HL-60/S4 treated with phorbol 12-myristate 13-acetate at 8.2 ng/mL for 4 days and 3 days (cell line): ENCODE measurements at regions not wholly inside any gene's neighbourhood (a gene's known extent, or its start where the extent isn't known, plus 50 kb on each side); places are given as distances from the start of the nearest gene placed in this dataset.
"Not testable (repeated sequence)": the region's sequence is repeated elsewhere in the genome, so short reads cannot be mapped to it uniquely, and the experiment has no call there.

Experiments used
- in situ Hi-C: fragments of 300-500 bp; cut with MboI; formaldehyde crosslinking; loops from 2 replicates; pipeline ENCODE4 v1.15.0; 2022; ENCODE audit warnings: low sequenced_read_pairs

DNA sequence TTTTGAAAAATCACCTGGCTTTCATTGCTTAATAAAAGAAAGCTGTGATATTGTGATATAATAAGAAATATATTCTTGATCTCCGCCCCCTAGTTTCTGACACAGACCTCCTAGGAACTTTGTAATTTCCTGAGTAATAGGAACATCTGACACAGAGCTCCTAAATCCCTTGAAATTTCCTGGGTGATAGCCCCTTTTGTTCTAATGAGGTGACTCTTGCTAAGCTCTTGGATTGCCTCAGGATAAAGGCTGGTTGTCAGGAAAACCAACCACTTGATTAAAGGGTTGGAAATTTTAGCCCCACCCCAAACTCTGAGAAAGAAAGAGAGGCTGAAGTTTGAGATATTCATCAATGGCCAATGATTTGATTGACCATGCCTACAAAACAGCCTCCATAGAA is 326.4 kb upstream of the KIF2B start:
- in situ Hi-C loops = no loop called here

DNA sequence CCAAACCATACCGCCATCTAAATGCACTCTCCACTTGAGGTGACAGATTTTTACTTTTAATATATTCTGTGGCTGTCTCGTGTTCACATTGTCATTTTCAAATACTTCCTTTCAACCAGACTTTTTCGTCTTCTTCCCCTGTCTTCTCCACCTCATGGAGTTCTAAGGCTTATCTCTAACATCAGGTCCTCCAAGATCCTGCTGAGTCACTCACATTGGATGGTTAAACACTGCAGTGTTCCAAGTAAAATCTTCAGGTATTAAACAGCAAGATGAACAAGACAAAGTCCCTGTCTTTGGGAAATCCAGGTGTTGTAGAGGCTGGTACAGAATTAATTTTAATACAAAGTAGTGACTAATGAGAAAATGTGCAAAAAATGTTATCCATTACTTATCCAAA is 330.2 kb upstream of the KIF2B start:
- in situ Hi-C loops = no loop called here

DNA sequence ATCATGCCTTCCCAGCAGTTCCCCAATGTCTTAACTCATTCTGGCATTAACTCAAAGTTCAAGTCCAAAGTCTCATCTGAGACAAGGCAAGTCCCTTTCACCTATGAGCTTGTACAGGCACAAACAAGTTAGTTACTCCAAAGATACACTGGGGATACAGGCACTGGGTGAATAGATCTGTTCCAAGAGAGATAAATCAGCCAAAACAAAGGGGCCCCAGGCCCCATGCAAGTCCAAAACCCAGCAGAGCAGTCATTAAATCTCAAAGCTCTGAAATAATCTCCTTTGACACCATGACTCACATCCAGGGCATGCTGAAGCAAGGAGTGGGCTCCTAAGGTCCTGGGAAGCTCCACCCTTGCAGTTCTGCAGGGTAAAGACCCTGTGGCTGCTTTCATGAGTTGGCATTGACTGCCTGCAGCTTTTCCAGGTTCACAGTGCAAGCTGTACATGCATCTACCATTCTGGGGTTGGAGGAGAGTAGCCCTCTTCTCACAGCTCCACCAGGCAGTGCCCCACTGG is 332.2 kb upstream of the KIF2B start:
- in situ Hi-C loops = no loop called here

- in situ Hi-C loops = no loop called here
These were observed 339.0 kb upstream of the KIF2B start for GRCh38 chr17:53483704-53484103.

GRCh38 chr17:53475002-53475401 is 347.7 kb upstream of the KIF2B start:
- in situ Hi-C loops = no loop called here

DNA sequence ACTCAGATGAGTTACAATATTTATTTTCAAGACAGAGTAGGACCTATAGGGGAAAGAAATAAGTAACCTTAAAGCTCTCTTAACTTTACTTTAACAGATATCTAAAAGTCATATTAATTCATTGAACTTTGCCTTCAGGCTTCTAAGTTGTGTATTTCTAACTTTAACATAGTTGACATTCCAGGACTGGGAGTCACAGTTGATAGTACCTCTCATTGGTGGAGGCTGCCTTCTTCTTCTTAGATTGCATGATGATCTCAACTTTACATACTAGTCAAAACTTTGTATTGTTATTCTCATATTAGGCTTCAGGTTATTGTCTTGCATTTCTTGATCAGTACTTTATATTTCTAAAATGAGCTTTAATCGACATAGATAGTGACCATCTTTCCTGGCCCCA is 350.1 kb upstream of the KIF2B start:
- in situ Hi-C loops = no loop called here

GRCh38 chr17:53471514-53471913 is 351.2 kb upstream of the KIF2B start:
- in situ Hi-C loops = no loop called here

- in situ Hi-C loops = no loop called here
These were observed 352.1 kb upstream of the KIF2B start for GRCh38 chr17:53470626-53471025.

GRCh38 chr17:53466733-53467132 is 356.0 kb upstream of the KIF2B start:
- in situ Hi-C loops = no loop called here

- in situ Hi-C loops = not testable (repeated sequence)
These were observed 358.3 kb upstream of the KIF2B start for GRCh38 chr17:53464396-53464795.

DNA sequence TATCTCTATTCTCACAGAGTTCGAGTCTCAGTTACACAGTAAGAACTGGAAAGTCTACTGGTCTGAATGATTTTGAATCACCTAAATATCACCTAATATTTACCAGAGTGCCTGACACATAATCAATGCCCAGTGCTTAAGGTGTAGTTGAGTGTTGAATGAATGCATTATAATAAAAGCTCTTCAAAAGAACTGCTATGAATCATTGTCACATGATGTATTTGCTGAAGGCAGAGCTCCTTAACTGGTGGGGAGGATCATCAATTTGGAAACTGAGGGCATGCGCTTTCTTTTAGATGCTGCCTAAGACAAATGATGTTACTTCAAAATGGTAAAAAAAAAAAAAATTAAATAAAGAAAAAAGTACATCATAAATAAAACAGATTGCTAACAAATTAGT is 359.4 kb upstream of the KIF2B start:
- in situ Hi-C loops = no loop called here

GRCh38 chr17:53462393-53462811 is 360.3 kb upstream of the KIF2B start:
- in situ Hi-C loops = no loop called here

DNA sequence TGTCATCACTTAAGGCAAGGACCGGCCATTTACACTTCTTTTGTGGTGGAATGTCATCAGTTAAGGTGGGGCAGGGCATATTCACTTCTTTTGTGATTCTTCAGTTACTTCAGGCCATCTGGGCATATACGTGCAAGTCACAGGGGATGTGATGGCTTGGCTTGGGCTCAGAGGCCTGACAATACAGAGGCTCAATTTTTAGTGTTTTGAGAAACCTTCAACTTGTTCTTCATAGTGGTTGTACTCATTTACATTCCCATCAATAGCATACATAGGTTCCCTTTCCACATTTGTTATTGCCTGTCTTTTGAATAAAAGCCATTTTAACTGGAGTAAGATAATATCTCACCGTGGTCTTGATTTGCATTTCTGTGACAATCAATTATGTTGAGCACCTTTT is 366.8 kb upstream of the KIF2B start:
- in situ Hi-C loops = not testable (repeated sequence)

DNA sequence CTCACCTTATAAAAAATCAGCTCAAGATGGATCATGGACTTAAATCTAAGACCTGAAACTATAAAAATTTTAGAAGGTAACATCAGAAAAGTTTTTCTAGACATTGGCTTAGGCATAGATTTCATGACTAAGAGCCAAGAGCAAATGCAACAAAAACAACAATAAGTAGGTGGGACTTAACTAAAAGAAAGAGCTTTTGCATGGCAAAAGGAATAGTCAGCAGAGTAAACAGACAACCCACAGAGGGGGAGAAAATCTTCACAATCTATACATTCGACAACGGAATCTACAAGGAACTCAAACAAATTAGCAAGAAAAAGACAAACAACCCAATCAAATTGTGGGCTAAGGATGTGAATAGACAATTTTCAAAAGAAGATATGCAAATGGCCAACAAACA is 368.4 kb upstream of the KIF2B start:
- in situ Hi-C loops = no loop called here

DNA sequence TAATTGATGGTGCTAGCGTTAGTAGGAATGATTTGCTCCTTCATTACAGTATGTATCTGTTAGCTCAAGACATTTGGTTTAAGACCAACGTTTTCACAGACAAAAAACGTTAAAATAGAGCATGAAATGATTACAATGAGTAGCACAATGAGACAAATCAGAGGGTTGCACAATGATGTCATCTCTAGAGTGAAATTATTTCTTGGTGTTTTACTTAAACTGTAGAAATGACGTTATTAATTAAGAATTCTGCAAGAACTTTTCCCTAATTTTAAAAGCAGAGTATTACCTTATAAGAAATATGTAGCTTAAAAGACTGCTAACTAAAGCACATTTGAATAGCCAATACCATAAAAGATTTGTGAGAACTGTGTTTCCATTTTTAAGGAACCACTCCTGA is 373.4 kb upstream of the KIF2B start:
- in situ Hi-C loops = no loop called here

DNA sequence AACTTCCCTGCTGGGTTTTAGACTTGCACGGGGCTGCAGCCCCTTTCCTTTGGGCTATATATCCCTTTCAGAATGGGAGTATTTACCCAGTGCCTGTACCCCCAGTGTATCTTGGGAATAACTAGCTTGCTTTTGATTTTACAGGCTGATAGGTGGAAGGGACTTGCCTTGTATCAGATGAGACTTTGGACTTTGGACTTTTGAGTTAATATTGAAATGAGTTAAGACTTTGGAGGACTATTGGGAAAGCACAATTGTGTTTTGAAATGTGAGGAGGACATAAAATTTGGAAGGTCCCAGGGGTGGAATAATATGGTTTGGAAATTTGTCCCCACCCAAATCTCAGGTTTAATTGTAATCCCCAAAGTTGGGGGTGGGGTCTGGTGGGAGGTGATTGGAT is 393.8 kb upstream of the KIF2B start:
- in situ Hi-C loops = no loop called here

GRCh38 chr17:53426505-53426904 is 396.2 kb upstream of the KIF2B start:
- in situ Hi-C loops = no loop called here

- in situ Hi-C loops = no loop called here
These were observed 402.6 kb upstream of the KIF2B start for GRCh38 chr17:53420035-53420641.

DNA sequence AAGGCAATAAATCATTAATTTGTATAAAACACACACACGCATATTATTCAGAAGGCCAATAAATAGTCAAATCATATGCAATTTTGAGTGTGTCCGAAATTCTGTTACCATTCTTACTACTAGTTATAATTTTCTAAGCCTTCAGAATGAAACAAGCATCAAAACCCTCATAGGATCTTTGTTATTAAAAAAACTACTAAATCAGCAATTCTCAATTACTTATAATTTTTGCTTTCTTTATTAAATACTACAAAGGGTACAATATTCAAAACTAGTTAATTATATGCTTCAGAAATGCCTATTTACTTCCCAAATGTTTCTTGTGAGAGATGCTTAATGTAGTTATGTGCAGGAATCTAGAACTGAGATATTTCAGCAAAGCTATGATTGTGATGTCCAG is 413.1 kb upstream of the KIF2B start:
- in situ Hi-C loops = no loop called here

- in situ Hi-C loops = no loop called here
These were observed 415.8 kb upstream of the KIF2B start for GRCh38 chr17:53406907-53407306.

DNA sequence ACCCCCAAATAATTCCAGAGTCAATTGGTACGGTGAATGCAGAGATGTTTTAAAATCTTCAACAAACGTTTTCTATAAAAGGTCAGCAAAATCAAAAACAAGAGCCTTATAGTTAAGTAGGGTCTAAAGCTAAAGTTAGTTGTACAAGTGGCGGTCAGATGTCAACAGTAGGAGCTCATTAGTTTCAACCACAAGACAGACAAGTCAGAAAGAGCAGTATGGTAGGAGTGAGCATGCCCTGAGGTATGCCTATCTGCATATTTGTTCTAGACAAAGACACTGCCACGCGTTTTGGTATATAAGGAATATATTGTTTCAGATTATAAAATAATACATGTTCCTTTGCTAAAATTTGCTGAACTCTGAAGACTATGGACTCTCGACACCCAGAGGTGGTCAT is 431.5 kb upstream of the KIF2B start:
- in situ Hi-C loops = no loop called here

GRCh38 chr17:53390575-53390974 is 432.2 kb upstream of the KIF2B start:
- in situ Hi-C loops = no loop called here

GRCh38 chr17:53387745-53388144 is 435.0 kb upstream of the KIF2B start:
- in situ Hi-C loops = no loop called here
